Fibroblast of peridontal ligament (primary cell): ENCODE measurements at regions not wholly inside any gene's neighbourhood (a gene's known extent, or its start where the extent isn't known, plus 50 kb on each side); places are given as distances from the start of the nearest gene placed in this dataset.
A peak's percentile ranks its signal among the peaks of the same experiment; 100 is the strongest.

Experiments used
- DNase-seq: peaks from one replicate; pipeline ENCODE4 v3.0.0-alpha.2; 2010; ENCODE audit errors: extremely low read depth

DNA sequence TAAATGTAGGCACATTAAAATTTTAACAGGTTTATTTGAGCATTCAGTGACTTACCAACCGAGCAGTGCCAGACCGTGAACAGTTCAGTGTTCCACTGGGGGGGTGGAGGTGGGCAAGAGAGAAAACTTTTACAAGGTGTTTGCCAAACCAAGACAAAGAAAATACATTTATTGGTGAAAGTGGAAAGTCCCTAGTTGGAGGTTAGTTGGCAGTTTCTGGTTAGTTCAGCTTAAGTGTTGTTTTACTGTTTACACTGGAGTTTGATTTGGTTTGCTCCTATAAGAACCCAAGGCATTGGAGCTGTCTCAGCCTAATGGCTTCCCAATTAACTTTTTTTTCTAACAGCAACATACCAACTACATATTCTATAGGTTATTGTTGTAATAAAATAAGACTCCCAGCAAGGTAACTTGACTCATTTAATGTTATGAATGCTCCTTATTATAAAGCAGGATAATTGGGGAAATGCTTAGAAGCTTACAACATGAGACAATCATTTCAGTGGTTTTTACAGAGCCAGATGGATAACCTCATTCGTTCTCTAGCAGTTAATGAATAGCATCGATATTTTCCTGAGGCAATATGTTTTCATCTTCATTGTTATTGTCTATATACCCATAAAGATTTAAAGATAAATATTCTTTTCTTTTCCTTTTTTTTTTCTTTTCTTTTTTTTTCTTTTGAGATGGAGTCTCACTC, 115.8 kb downstream of the ETNK1 start:
- peak; percentile 19 for DNase-seq

- peak; percentile 82 for DNase-seq
These were observed 118.7 kb downstream of the ETNK1 start for GRCh38 chr12:22743700-22744099.

- DNase-seq = no peak
These were observed 119.2 kb downstream of the ETNK1 start for GRCh38 chr12:22744197-22744596.

DNA sequence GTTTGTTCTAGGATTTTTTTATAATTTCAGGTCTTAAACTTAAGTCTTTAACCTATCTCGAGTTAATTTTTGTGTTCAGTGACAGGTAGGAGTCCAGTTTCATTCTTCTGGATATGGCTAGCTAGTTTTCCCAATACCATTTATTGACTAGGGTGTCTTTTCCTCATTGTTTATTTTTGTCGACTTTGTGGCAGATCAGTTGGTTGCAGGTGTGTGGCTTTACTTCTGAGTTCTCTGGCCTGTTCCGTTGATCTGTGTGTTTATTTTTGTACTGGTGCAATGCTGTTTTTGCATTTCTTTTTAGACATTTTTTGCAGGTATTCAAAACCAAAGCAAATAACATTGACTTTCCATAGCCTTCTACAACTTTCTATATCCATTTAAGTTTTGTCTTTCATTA, 121.7 kb downstream of the ETNK1 start:
- no peak for DNase-seq

DNA sequence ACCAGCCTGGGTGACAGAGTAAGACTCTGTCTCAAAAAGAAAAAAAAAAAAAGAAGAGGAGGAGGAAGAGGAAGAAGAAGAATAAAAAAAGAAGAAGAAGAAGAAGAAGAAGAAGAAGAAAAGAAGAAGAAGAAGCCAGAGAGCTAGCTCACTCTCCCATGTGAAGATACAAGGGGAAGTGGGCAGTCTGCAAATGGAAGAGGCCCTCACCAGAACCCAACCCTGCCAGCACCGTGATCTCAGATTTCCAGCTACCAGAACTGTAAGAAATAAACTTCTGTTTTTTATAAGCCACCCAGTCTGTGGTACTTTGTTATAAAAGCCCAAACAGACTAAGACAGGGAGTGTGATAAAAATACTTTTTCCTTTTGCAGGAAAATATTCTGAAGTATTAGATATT, 130.7 kb downstream of the ETNK1 start:
- no peak for DNase-seq

GRCh38 chr12:22759769-22760674, 135.1 kb downstream of the ETNK1 start:
- DNase-seq = peak; percentile 7

- DNase-seq = no peak
These were observed 140.6 kb downstream of the ETNK1 start for GRCh38 chr12:22765421-22766130.

- DNase-seq = no peak
These were observed 142.0 kb downstream of the ETNK1 start for GRCh38 chr12:22766911-22767420.

DNA sequence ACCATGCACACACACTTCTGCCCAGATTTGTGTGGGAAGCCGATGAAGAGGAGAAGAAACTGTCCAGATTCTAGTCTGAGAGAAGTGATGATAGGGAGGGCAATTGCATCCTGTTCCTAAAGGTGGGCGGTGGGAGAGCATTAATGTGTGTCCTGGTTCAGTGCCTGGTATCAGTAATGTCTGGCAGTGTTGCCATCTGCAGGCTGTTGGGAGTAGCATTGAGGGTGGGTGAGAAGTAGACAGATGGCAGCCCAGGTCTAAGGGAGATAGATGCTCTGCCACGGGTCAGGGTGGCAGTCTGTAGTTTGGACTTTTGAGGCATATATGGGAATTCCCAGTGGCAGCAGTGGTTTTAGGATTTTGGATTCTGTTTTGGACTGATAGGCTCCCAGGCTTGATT, 156.4 kb downstream of the ETNK1 start:
- DNase-seq = no peak

GRCh38 chr12:22787557-22787956, 162.6 kb downstream of the ETNK1 start:
- peak; percentile 15 for DNase-seq

DNA sequence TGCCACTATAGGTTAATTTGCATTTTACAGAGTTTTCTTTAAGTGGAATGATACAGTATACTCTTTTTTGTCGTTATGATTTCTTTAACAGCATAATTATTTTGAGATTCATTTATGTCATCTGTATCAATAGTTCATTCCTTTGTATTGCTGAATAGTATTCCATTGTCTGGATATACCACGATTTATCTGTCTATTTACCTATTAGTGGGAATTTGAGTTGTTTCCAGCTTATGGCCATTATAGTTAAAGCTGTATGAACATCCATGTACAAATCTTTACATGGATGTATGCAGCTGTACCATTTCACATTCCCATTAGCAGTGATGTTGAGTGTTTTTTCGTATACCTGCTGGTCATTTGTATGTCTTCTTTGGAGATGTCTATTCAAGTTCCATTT, 163.9 kb downstream of the ETNK1 start:
- DNase-seq = no peak

DNA sequence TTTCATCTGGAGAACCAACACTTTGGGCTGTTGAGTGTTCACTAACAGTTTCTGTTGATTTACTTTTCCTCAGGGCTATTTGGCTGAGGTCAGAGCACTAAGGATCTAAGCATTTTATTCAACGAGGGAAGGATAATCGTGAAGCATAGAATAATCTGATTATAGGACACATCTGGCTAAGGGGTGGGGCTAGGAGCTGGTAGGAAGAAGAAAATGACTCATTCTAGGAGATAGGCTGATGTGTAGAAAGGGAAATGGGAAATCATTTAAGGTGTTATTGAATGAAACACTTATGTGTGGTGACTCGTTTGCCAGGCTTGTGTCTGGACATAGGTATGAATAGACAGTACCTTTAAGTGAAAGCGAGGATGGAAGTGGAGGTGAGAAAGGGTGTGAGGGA, 167.2 kb downstream of the ETNK1 start:
- DNase-seq = no peak

DNA sequence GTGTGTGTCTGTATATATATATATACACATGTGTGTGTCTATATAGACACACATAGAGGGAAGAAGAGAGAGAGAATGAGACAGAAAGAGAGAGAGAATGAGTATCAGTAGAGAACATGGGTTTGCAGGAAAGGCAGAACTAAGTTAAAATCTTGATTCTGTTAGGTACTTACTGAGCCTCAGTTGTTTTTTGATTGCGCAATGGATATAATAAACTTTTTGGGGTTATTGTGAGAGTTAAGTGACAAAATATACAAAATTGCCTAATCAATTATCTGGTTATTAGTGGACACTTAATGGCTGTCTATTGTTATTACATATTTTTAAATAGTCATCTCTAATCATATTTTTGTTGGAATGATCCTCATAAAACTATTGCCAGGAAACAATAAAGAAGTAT, 169.0 kb downstream of the ETNK1 start:
- DNase-seq = no peak

- no peak for DNase-seq
These were observed 172.1 kb downstream of the ETNK1 start for GRCh38 chr12:22796941-22797630.

DNA sequence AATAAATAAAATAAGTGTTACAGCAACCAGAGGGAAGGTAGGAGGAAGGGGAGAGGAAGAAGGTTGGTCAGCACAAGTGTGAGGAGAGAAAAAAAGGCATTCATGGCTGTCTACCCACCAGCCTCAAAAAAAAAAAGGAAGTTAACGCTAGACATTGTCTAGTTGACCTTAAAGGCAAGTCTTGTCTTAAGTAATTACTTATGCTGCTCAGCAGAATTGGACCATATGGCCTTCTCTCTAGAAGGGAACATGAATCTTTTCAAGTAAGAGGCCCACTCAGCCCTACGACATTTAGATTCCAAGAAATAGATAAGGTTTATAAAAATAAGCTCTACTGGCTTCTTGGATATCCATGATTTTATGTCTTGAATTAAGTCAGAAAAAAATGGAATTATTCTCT, 172.7 kb downstream of the ETNK1 start:
- DNase-seq = no peak

GRCh38 chr12:22798116-22798515, 173.1 kb downstream of the ETNK1 start:
- no peak for DNase-seq

GRCh38 chr12:22799503-22799902, 174.5 kb downstream of the ETNK1 start:
- DNase-seq = no peak

DNA sequence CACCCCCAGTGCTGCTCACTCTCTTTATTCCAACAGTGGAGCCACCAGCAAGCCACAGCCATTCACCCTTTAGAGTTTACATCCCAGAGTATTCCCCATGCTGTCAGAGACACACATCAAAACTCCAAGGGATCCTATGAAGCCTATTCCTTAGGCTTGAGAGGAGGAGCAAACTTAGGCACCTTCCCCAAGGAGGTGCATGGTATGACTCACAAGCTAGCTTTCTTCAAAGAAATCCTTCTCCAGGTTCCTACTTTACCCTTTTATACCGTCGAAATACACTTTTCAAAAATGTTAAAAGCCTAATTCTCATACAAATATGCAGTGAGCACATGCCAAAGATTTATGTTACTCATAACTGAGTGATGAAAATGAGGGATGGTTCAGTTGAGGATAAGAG, 175.4 kb downstream of the ETNK1 start:
- no peak for DNase-seq

DNA sequence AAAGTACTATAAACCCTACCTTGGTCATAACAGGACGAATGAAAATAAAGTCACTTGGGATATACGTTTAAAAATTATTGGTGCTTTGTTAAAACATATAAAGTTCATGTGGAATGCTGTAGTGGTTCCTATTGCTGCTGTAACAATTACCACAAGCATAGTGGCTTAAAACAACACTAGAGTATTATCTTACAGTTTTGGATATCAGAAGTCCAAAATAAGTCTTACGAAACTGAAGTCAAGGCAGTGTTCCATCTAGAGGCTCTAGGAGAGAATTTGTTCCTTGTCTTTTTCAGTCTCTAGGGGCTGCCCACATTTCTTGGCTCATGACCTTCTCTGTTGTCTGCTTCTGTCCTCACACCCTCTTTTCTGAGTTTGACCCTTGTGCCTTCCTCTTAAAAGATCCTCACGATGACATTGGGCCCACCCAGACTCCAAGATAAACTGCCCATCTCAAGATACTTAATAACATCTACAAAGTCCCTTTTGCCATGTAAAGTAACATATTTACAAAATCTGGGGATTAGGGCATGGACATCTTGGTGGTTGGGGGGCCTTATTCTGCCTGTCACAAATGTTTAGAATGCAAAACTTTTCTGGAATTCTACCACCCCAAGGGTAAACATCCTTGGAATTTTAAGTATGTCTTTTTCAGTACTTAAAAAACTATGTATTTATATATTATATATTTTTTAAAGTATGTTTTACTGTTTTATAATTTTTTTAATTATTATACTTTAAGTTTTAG, 178.1 kb downstream of the ETNK1 start:
- peak; percentile 61 for DNase-seq

DNA sequence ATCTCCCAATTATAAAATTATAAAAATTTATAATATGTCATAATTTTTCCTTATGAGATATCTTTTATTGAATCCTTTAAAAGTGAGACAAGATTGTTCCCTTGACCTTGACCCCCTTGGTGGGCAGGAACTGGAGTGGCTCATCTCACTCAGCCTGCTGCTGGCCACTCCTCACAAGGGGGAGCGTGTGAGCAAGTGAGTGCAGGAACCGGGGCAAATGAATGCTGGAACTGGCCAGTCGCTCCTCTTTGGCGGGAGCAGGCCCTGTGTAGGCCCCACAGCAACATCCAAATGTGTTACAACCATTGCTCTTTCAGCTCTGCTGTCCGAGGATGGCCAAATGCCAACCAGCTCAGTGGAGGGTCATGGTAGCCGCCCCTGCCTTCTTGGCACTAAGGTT, 178.8 kb downstream of the ETNK1 start:
- DNase-seq = no peak

GRCh38 chr12:22808860-22809259, 183.9 kb downstream of the ETNK1 start:
- no peak for DNase-seq
